GM19463 (cell line): ENCODE measurements at regions not wholly inside any gene's neighbourhood (a gene's known extent, or its start where the extent isn't known, plus 50 kb on each side); places are given as distances from the start of the nearest gene placed in this dataset.

Source experiments
- ATAC-seq: cut with Tn5 transposase; IDR thresholded peaks from one replicate; pipeline ENCODE4 v1.9.1; 2021; ENCODE audit warnings: mild to moderate bottlenecking, moderate library complexity; ENCODE audit not compliant: unreplicated experiment

DNA sequence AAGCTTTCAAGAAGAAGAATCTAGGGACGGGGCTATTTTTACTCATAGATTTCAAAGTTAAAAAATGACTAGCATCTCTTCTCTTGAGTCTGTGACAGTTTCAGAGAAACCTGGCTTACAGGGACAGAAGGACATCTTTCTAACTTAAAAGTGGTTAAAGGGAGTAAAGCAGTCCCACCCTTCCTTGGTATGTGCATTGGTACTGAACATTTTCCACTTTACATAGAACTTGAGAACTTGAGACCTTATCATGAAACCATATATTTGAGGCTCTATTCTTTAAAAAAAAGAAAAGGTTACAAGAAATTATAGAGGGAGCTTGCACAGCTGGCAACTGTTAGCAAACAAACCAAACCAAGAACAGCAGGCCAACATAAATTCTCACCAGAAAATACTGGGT is 73.4 kb upstream of the GAREM1 start:
- no peak for ATAC-seq

GRCh38 chr18:32542221-32542798 is 71.6 kb upstream of the GAREM1 start:
- ATAC-seq, result no peak

- peak; percentile 93 for ATAC-seq
Measured at GRCh38 chr18:32530947-32531651, 60.4 kb upstream of the GAREM1 start.

- no peak for ATAC-seq
Measured at GRCh38 chr18:32529722-32530420, 59.2 kb upstream of the GAREM1 start.

- no peak for ATAC-seq
Measured at GRCh38 chr18:32520771-32521170, 50.1 kb upstream of the GAREM1 start.
